GM12865 (cell line): ENCODE measurements at regions not wholly inside any gene's neighbourhood (a gene's known extent, or its start where the extent isn't known, plus 50 kb on each side); places are given as distances from the start of the nearest gene placed in this dataset.

Experiments
- DNase-seq: peaks from one replicate; pipeline ENCODE4 v3.0.0; 2010; ENCODE audit warnings: low read depth
- H3K4me3 ChIP-seq: 2 replicates; pipeline ENCODE4 v1.5.1; 2011; ENCODE audit warnings: mild to moderate bottlenecking, low read depth, low read length, control low read depth
- TF ChIP-seq, protein P1 (sequence below): IDR thresholded peaks from 2 replicates; pipeline ENCODE4 v1.5.1; 2011; ENCODE audit warnings: low read length, control low read depth, low read depth, inconsistent platforms; ENCODE audit not compliant: insufficient read depth; ENCODE audit errors: missing control alignments

DNA sequence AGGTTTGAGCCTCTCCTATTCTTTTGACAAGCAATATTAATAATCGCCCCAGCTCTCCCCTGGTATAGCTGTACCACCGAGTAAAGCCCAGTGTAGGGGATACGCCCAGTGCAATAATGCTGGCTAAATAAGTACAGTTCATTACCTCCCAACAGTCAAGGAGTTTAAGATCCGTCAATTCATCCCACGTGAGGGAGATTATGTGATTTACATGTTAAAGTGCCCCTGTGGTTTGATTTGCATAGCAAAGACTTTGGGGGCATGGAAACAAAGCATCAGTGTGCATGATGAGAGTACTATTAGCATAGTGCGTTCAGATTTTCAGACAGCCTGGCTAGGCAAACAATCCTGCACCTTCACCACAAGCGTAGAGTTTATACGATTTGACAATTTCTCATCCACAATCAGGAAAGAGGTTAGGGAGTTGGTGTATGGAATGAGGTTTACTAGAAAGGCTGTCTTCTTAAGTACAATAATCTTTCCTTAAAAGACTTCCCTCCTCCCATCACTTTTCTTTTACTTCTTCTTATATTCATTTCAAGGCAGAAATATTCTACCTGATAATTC lies 754.0 kb downstream of the DIAPH3 start:
- no peak for DNase-seq
- no peak overlapping the region for H3K4me3 ChIP-seq
- TF ChIP-seq, protein P1, sequence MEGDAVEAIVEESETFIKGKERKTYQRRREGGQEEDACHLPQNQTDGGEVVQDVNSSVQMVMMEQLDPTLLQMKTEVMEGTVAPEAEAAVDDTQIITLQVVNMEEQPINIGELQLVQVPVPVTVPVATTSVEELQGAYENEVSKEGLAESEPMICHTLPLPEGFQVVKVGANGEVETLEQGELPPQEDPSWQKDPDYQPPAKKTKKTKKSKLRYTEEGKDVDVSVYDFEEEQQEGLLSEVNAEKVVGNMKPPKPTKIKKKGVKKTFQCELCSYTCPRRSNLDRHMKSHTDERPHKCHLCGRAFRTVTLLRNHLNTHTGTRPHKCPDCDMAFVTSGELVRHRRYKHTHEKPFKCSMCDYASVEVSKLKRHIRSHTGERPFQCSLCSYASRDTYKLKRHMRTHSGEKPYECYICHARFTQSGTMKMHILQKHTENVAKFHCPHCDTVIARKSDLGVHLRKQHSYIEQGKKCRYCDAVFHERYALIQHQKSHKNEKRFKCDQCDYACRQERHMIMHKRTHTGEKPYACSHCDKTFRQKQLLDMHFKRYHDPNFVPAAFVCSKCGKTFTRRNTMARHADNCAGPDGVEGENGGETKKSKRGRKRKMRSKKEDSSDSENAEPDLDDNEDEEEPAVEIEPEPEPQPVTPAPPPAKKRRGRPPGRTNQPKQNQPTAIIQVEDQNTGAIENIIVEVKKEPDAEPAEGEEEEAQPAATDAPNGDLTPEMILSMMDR: no peak

- DNase-seq: peak; percentile 27
- TF ChIP-seq, protein P1: no peak
- no peak overlapping the region for H3K4me3 ChIP-seq
These were observed 750.6 kb downstream of the DIAPH3 start for GRCh38 chr13:59413126-59413525.

- no peak for DNase-seq
- TF ChIP-seq, protein P1: no peak
- H3K4me3 ChIP-seq: no peak overlapping the region
These were observed 749.7 kb downstream of the DIAPH3 start for GRCh38 chr13:59414006-59414405.

DNA sequence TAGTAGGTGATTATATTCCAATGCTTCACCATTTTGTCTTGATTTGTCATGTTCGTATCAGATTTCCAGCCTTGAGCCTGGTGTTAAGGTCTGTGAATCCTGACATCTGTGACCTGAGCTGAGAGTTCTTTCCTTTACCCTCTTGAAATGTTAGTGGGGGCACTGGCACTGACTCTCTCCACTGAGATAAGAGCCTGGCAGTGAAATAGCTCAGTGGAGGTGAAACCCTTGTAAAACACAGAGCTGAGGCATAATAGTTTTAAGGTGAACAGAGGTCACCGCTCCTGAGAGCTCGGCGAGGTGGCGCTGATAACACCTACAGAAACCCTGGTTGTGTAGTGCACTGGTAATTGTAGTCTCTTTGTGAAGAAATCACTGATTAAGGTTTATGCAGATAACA lies 748.2 kb downstream of the DIAPH3 start:
- TF ChIP-seq, protein P1: no peak
- DNase-seq: no peak
- no peak overlapping the region for H3K4me3 ChIP-seq

DNA sequence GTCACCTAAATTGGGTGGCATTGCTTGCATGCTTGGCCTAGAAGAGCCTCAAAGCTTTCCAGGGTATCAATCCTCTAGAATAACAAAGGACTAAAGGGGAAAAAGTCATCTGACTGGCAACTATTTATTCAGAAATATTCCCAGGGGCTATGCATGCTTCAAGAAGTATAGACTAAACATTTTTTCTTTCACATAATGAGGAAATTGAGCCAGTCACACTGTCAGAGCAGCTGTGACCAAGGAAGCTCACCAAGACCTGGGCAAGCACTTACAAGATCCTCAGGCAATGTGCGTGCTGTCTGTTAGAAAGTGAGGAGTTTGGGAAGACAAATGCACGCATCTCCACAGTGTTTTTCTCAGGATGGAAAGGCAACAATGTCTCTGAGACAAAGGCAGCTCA lies 747.2 kb downstream of the DIAPH3 start:
- no peak for DNase-seq
- TF ChIP-seq, protein P1: no peak
- no peak overlapping the region for H3K4me3 ChIP-seq

DNA sequence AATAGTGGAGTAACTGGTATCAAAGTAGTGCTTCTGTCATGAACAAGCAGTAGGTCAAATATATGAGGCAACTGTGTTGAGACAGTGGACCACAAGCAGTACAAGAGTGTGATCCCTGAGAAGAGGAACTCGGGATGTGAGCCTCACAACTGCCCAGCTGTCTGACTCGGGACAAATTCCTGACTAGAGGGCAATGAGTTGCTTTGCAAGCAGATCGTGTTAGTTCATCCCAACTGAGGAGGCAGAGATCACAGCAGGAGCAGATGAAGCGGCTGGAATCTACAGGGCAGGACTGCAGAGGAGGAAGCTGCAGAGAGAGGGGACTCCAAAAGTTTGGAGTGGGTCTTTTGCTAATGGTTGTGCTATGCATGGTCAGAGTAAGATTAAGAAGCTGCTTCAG lies 741.1 kb downstream of the DIAPH3 start:
- no peak for DNase-seq
- TF ChIP-seq, protein P1: no peak
- H3K4me3 ChIP-seq: no peak overlapping the region

GRCh38 chr13:59423708-59424340 lies 739.9 kb downstream of the DIAPH3 start:
- DNase-seq: no peak
- no peak overlapping the region for H3K4me3 ChIP-seq
- TF ChIP-seq, protein P1: no peak
